SK-N-MC (cell line): ENCODE measurements at regions not wholly inside any gene's neighbourhood (a gene's known extent, or its start where the extent isn't known, plus 50 kb on each side); places are given as distances from the start of the nearest gene placed in this dataset.

Experiments
- EZH2 ChIP-seq: fragments of 200-600 bp; sonication (generic); IDR thresholded peaks from one replicate; pipeline ENCODE4 v1.6.1; 2017; ENCODE audit warnings: antibody characterized with exemption
- POLR2AphosphoS5 ChIP-seq: IDR thresholded peaks from 2 replicates; pipeline ENCODE4 v1.6.1; 2012; ENCODE audit warnings: mild to moderate bottlenecking, low read depth, low read length, borderline replicate concordance

GRCh38 chr2:192286093-192286701 lies 91.5 kb upstream of the TMEFF2 start:
- no peak for TF ChIP-seq POLR2AphosphoS5
- TF ChIP-seq EZH2, result no peak
